ENCODE measurements at regions not wholly inside any gene's neighbourhood (a gene's known extent, or its start where the extent isn't known, plus 50 kb on each side); places are given as distances from the start of the nearest gene placed in this dataset.
A peak's percentile ranks its signal among the peaks of the same experiment; 100 is the strongest.
"Not testable (repeated sequence)": the region's sequence is repeated elsewhere in the genome, so short reads cannot be mapped to it uniquely, and the experiment has no call there.

GRCh38 chr12:92414170-92415070 lies 268.8 kb upstream of the BTG1 start:
- DNase-seq = no peak

GRCh38 chr12:92413286-92413685 lies 267.6 kb upstream of the BTG1 start:
- DNase-seq = no peak

DNA sequence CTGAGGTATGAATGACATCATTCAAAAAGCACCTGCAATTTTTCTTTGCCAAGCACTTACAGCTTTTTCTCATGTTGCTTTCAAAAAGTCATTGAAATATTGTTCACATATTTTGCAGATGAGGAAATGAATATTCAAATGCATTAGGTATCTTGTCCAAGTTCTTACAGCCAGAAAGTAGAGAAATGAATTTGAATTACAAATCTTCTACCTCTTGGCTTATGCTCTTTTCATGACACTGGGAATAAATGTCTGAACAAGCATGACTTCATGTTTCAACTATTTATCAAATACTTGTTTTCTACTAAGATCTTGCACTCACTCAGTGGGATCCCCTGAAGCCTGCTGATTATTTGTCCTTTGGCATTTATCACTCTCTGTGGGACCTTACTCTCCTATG lies 267.2 kb upstream of the BTG1 start:
- no peak for DNase-seq

- no peak for DNase-seq
Measured at GRCh38 chr12:92411687-92412086, 266.0 kb upstream of the BTG1 start.

- DNase-seq = no peak
Measured at GRCh38 chr12:92408072-92408900, 262.6 kb upstream of the BTG1 start.

GRCh38 chr12:92406404-92407070 lies 260.9 kb upstream of the BTG1 start:
- not testable (repeated sequence) for DNase-seq

DNA sequence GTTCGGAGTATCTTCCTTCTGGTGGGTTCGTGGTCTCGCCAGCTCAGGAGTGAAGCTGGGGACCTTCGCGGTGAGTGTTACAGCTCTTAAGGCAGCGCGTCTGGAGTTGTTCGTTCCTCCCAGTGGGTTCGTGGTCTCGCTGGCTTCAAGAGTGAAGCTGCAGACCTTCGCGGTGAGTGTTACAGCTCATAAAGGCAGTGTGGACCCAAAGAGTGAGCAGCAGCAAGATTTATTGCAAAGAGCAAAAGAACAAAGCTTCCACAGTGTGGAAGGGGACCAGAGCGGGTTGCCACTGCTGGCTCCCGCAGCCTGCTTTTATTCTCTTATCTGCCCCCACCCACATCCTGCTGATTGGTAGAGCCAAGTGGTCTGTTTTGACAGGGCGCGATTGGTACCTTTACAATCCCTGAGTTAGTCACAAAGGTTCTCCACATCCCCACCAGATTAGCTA lies 260.2 kb upstream of the BTG1 start:
- DNase-seq = peak in 2 of 4 experiments; percentile 31 to 35

DNA sequence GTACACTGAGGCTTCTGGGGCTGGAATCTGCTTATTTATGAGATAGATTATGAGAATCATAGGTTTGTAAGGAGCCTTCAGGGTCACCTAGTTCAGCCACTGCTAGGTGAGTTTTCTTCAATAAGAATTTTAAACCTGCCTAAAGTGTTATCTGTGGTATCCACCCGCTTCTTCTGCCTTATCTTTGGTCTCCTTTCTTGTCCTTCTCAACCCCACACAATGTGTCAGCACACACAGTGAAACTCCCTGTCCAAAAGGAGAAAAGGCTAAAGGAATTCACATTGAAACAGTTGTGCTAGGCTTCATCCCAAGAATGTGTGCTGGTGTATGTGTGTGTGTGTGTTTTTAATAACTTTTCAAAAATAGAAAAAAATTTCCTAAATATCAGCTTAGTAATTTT lies 259.3 kb upstream of the BTG1 start:
- no peak for DNase-seq

- DNase-seq = no peak
Measured at GRCh38 chr12:92404259-92404894, 258.7 kb upstream of the BTG1 start.

DNA sequence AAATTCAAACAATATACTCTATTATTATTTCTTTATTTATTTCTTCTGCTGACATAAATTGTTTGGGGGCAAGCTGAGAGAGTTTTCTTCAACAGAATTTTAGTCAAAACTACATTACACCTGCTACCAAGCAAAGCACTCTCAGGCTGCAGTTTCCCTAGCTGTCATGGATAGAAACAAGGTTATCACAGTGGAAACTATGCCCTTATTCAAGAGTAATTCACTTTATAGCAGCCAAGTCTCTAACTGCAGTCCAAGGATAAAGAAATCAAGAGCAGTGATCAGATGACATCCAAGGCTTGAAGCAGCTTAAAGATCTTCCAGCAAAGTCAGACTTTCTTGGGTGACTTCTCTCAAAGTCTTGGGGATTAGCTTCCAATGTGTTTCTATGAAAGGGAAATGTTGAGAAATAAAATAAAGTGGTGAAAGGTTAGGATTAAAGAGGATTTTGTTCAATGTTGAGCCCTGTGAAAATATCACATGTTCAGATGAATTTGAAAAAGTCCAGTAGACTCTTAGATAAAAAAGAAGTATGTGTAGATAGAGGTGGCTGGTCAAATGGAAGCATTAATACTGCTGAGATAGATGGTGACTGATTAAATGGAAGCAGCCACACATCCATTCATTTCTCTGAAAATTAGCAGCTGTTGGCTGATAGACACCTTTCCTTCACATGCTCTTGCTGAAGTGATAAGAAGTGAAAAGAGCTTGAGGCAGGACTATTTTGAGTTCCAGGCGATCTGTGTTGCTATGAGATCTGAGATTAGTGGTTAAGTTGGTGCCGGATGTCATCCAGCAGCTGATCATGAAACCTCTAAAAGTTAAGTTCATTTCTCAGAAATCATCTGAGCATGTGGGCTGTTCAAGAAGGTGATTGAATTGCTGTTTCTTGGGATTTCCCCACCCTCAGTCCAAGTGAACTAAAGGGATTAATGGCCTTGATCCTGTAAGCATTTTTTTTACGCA lies 257.8 kb upstream of the BTG1 start:
- DNase-seq = peak in 2 of 4 experiments; percentile 24 to 33

DNA sequence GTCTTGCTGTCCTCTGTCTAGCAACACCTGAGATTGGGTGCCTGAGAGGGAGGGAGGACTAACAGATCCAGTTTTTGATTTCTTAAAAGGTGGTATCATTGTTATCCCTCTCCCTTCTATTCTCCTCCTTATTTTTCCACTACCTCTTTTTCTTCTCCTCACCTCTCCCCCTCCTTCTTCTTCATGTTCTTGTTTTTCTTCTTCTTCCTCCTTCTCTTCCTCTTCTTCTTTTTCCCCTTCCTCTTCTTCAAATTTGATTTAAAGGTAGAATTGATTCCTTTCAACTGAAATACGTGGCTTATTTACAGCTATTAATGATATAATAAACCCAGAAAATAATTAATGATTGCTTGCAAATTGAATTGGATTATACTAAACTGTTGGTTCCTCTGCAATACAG lies 256.8 kb upstream of the BTG1 start:
- no peak for DNase-seq

DNA sequence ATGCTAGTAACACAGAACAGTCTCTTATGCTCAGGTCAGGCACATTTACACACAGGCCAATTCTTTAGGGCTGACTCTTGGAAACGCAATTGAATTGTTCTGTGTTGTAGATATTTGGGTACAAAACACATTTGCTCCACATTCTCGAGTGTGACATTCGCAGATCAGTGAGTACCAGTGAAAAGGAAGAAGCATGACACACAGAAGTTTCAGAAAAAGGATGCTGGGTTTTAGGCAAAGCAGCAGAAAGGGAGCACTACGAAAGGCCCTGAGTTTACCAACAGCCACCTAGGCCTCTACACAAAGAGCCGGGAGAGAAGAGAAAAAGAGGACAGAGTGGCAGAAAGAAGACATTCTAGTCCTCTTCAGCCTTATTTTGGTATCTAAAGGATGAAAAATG lies 254.4 kb upstream of the BTG1 start:
- DNase-seq = no peak

DNA sequence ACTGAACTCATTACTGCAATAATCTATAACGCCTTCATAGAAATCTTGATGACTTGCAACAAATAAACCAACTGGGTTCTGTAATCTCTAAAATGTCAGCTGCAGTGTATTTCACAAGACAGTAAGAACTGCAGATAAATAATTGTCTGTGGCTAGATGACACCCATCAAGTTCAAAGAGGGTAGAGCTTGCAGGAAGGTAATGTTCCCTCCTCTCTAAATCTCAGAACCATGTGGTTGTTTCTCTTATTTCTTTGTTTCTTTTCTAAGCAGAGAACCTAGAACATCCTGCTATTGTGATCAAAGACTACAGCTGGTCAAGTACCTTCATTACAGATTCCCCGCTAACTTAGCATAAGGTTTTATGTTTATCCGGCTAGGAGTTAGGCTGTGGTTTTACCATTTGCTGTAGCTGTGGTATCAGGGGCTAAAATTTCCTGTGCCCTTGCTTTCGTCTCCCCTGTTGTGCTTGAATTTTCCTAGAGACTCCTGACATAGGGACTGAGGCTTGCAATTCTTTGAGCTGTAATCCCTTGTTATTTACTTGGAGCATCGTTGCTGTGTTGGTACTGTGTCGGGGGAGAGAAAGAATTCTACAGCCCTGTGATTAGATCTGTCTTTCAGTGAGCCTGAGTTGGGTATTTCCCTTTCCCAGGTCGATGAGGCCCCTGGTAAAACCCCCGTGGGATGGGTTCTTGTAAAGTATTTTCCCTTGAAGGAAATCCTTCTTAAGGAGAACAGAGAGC lies 253.1 kb upstream of the BTG1 start:
- DNase-seq = peak in 1 of 4 experiments; percentile 13

DNA sequence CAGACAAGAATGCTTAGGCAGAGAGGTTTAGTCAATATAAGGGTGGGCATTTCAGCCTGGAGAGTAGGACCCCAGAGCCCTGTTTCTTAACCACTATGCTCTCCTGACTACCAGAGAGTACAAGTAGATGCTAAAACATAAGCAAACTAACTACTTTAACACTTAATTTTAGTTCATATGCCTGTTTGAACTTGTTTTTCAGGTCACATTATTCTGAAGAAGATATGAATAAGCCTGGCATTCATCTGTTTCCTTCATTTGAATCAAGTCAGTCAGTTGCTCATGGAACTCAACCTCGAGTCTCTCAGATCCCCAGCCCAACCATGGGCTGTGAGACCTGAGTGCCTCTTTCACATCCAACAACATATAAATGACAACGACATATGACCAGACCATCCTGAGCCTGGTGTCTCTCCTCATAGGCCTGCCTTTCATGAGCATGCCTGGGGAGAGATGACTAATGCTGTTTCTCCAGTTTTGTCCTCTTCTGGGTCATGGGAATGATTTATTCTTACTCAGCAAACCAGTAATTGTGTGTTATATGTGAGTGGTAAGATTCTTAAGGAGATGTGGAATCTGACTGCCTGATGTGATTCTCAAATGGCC lies 251.1 kb upstream of the BTG1 start:
- DNase-seq = no peak

- DNase-seq = no peak
Measured at GRCh38 chr12:92395322-92395721, 249.7 kb upstream of the BTG1 start.

- no peak for DNase-seq
Measured at GRCh38 chr12:92394895-92395294, 249.2 kb upstream of the BTG1 start.

GRCh38 chr12:92393504-92393903 lies 247.9 kb upstream of the BTG1 start:
- no peak for DNase-seq

GRCh38 chr12:92391726-92392125 lies 246.1 kb upstream of the BTG1 start:
- not testable (repeated sequence) for DNase-seq

- DNase-seq = no peak
Measured at GRCh38 chr12:92389466-92389865, 243.8 kb upstream of the BTG1 start.

DNA sequence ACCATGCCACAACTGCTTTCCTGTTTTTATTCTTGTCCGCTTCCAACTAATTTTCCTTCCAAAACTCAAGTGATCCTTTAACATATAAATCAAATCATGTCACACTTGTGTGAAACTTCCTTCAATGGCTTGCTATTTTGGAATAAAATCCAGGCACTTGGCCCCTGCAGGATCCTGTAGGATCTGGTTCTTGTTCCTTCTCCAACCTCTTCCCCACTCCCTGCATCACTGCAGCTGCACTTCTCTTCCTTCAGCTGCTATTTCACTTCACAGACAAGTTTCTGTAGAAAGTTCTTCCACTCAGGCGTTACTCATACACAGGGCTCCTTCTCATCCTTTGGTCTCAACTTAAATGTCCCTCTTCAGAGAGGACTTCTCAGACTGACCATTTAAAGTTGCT lies 239.7 kb upstream of the BTG1 start:
- DNase-seq = no peak

Data from activated naive CD4-positive, alpha-beta T cell (primary cell).